HAP-1 (cell line): ENCODE measurements at regions not wholly inside any gene's neighbourhood (a gene's known extent, or its start where the extent isn't known, plus 50 kb on each side); places are given as distances from the start of the nearest gene placed in this dataset.

Source experiments
- DNase-seq, 2 experiments: peaks; one replicate each; pipeline ENCODE4 v3.0.0-alpha.2; 2016 to 2020; ENCODE audit warnings: low spot score in 2 of 2
- H3K27me3 ChIP-seq: fragments of 250-450 bp; sonication (Bioruptor Pico); 2 replicates; pipeline ENCODE4 v1.5.1; 2020; ENCODE audit warnings: low read depth, mild to moderate bottlenecking, moderate library complexity
- H3K36me3 ChIP-seq: fragments of 250-450 bp; sonication (Bioruptor Pico); replicated peaks from 2 replicates; pipeline ENCODE4 v1.5.1; 2020; ENCODE audit warnings: mild to moderate bottlenecking
- H3K4me1 ChIP-seq: fragments of 250-450 bp; sonication (Bioruptor Pico); 2 replicates; pipeline ENCODE4 v1.5.1; 2020; ENCODE audit warnings: mild to moderate bottlenecking
- H3K4me3 ChIP-seq: fragments of 250-450 bp; sonication (Bioruptor Pico); 2 replicates; pipeline ENCODE4 v1.5.1; 2020; ENCODE audit warnings: mild to moderate bottlenecking, moderate library complexity
- H3K9me3 ChIP-seq: fragments of 250-450 bp; sonication (Bioruptor Pico); 2 replicates; pipeline ENCODE4 v1.5.1; 2020; ENCODE audit warnings: mild to moderate bottlenecking, moderate library complexity
- in situ Hi-C: fragments of 300-500 bp; cut with MboI; formaldehyde crosslinking; loops from 3 replicates; pipeline ENCODE4 v1.14.3; 2020; ENCODE audit warnings: low sequenced_read_pairs, inconsistent platforms, mixed read lengths

DNA sequence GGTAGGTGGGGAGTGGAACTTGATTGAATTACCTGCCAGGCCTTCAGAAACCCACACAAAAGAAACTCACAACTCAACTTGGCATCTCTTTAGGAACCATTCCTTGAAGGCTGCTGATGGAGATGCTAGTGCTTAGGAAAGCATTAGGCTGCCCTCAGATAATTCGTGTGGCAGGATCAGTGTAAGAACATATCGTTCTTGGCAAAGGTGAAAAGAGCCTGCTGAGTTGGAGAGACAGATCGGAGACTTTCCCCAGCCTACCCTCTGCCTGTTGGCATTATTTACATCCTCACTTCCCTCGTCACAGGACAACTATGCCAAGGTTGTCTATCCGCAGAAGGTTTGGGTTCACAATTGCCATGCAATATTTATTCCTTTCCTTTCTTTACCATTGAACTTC lies 120.0 kb upstream of the HS3ST3A1 start:
- Histone ChIP-seq H3K36me3 (no peaks in the 10 kb centered on the region), H3K27me3 (no peaks in the 10 kb centered on the region)
- in situ Hi-C loops = no loop called here

DNA sequence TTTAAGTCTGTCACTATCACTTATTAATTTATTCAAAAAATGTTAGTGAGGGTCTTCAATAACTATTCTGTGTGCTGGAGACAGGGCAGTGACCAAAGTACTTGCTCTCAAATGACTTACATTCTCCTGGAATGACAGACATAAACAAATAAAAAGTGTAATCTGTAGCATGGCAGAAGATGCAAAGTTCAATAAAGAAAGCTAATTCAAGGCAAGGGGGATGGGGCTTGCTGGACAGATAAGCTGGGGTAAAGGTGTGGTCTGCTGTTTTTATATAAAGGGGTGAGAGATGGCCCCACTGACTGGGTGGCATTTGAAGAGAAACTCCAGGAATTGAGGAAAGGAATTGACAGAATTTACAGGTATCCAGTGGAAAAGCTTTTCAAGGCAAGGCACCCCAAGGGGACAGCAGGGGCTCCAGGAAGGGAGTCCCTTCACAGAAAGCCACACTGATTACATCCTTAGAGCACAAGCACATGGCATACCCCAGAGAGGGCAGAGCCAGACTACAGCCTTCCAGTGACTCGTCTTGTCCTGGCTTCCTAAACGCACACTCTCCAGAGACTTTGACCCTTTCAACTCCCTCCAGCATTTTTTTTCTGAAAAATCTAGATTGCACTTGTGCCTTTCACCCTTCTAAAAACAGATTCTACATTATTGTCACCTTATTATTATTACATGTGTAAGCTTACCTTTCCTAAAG lies 123.7 kb upstream of the HS3ST3A1 start:
- H3K36me3 ChIP-seq = no peaks in the 10 kb centered on the region
- H3K4me1 ChIP-seq = no peaks in the 10 kb centered on the region
- H3K9me3 ChIP-seq = peaks cover 2% of the 10 kb centered on the region; the same call in 1 of the 2 replicates
- in situ Hi-C loops = no loop called here
- no peak overlapping the region for H3K4me3 ChIP-seq
- DNase-seq = no peak
- H3K27me3 ChIP-seq = no peaks in the 10 kb centered on the region

More for the DNA sequence above, 120.0 kb upstream of the HS3ST3A1 start:
- Histone ChIP-seq H3K9me3 (no peaks in the 10 kb centered on the region), H3K4me3 (no peak overlapping the region), H3K4me1 (no peaks in the 10 kb centered on the region)
- DNase-seq = no peak

DNA sequence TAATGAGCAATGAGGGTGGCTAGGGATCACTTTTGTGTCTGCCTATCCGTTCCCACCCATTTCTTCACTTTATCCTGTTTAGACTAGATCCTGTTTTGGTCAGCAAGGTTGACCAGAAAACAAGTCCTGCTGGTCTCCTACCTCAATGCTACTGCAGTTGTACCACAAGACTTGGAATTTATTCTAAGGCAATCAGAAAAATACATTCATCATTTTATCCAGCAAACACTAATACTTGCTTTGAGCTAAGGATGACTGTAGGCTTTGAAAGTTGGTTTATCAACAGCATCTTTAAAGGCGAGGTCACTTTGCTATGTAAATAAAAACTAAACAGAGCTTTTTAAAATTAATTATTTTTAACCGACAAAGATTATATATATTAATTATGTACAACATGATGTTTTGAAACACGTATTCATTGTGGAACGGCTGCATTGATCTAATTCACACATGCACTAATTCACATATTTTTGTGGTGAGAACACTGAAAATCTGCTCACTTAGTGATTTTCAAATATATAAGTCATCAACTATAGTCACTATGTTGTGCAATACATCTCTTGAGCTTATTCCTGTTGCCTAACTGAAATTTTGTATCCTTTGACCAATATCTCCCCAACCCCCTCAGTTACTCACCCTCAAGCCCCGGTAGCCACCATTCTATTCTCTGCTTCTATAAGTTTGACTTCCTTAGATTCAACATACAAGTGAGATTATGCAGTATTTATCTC lies 125.9 kb upstream of the HS3ST3A1 start:
- Histone ChIP-seq H3K4me1 (no peaks in the 10 kb centered on the region), H3K27me3 (no peaks in the 10 kb centered on the region), H3K4me3 (no peak overlapping the region), H3K36me3 (no peaks in the 10 kb centered on the region), H3K9me3 (peaks cover 2% of the 10 kb centered on the region; the same call in 1 of the 2 replicates)
- in situ Hi-C loops = no loop called here
- no peak for DNase-seq

DNA sequence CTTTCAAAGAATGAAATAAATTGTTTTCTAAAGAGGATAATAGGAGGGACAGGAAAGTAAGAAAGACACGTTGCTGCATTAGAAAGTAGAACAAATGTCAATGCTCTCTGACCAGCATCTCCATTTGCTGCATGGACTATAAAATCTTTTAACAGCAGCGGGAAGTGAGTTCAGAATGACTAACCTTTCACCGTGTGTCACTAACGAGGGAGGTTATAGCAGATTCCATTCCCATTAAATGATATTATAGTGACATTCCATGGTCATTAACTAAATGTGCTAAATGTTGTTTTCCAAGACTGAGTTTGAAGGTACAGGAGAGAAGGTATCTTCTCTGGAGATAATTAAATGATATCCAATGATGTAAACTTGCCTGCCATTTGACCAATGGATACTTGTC lies 127.1 kb upstream of the HS3ST3A1 start:
- Histone ChIP-seq H3K4me1 (no peaks in the 10 kb centered on the region), H3K36me3 (no peaks in the 10 kb centered on the region), H3K4me3 (no peak overlapping the region), H3K27me3 (no peaks in the 10 kb centered on the region), H3K9me3 (peaks cover 2% of the 10 kb centered on the region; the same call in 1 of the 2 replicates)
- DNase-seq = no peak
- in situ Hi-C loops = no loop called here

DNA sequence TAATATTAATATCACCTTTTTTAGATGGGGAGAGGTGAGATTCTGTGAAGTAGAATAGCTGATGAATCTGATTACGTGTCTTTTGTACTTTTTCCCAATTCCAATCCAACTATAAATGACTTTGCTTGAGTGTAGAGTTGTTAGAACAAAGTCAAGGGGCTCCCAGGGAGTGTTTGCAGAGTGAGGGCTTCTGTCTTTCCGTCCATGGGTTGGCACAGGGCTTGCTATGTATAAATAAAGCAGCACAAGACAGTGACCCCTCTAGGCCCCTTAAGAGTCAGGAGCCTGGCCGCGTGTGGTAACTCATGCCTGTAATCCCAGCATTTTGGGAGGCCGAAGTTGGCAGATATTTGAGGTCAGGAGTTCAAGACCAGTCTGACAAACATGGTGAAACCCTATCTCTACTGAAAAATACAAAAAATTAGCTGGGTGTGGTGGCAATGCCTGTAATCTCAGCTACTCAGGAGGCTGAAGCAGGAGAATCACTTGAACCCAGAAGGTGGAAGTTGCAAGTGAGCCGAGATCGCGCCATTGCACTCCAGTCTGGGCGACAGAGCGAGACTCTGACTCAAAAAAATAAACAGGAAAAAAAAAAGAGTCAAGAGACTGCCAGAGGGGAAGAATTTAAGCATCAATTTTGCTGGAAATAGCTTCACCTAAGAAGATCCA lies 127.9 kb upstream of the HS3ST3A1 start:
- Histone ChIP-seq H3K9me3 (peaks cover 2% of the 10 kb centered on the region; the same call in 1 of the 2 replicates), H3K4me1 (no peaks in the 10 kb centered on the region), H3K27me3 (no peaks in the 10 kb centered on the region)

DNA sequence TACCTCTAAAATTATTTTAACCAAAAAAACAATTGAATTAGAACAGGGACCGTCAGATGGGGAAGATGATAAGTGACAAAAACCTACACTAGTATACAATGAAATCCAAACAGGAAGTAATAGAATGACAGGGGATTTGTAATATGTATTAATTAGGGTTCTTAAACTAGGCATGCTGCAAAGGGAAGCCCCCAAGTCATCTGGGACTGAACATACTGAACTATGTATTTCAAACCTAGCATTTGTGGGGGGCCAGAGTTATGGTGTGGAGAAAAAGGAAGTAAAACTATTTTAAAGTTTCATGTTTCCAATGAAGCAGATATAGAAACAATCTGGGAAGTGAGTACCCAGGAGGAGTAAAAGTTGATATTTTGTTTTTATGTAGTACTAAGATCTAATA lies 133.2 kb upstream of the HS3ST3A1 start:
- Histone ChIP-seq H3K4me1 (no peaks in the 10 kb centered on the region), H3K9me3 (no peaks in the 10 kb centered on the region)
- DNase-seq = no peak

More for the DNA sequence above, 127.9 kb upstream of the HS3ST3A1 start:
- no peak overlapping the region for H3K4me3 ChIP-seq
- in situ Hi-C loops = no loop called here
- no peaks in the 10 kb centered on the region for H3K36me3 ChIP-seq
- DNase-seq = no peak

DNA sequence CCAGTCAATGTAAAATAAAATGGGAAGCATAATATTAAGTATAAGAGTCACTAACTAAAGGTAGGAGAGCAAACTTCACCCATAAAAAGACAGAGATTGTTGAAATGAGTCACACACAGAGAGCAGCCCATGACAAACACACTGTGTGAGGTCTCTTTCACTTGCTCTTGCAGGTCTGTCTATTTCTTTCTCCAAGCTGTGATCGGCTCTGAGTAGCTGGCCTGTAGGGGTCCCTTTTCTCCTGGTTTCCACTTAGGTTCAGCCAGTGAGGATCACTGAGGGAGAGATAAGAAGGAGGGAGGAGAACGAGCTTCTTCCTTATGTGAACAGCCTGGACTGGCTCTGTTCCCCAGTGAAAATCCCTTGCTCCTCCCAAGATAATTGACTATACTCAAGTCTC lies 133.7 kb upstream of the HS3ST3A1 start:
- in situ Hi-C loops = no loop called here
- DNase-seq = no peak
- H3K4me3 ChIP-seq = no peak overlapping the region
- no peaks in the 10 kb centered on the region for H3K36me3 ChIP-seq
- no peaks in the 10 kb centered on the region for H3K27me3 ChIP-seq
- H3K9me3 ChIP-seq = no peaks in the 10 kb centered on the region
- H3K4me1 ChIP-seq = no peaks in the 10 kb centered on the region

More for the DNA sequence above, 133.2 kb upstream of the HS3ST3A1 start:
- Histone ChIP-seq H3K4me3 (no peak overlapping the region), H3K27me3 (no peaks in the 10 kb centered on the region), H3K36me3 (no peaks in the 10 kb centered on the region)
- in situ Hi-C loops = no loop called here

DNA sequence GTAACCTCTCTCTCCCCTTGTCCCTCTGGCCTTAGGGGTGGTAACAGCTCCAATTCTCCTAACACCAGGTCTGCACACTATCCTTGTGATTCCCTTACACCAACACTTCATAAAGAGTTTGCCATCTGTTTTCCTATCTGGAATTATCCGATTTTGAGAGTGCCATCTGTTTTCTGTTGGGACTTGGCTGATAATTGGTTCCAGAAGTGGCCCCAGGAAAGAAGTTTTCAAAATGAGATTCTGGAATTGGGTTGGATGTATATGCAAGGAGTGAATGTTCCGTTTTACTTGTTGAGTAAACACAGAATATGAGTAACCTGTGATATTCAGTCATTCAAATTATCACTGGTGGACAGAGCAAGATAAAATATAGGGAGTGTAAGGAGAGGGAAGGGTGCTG lies 134.1 kb upstream of the HS3ST3A1 start:
- DNase-seq = no peak
- Histone ChIP-seq H3K36me3 (no peaks in the 10 kb centered on the region), H3K9me3 (no peaks in the 10 kb centered on the region), H3K27me3 (no peaks in the 10 kb centered on the region), H3K4me1 (no peaks in the 10 kb centered on the region), H3K4me3 (no peak overlapping the region)
- in situ Hi-C loops = no loop called here

DNA sequence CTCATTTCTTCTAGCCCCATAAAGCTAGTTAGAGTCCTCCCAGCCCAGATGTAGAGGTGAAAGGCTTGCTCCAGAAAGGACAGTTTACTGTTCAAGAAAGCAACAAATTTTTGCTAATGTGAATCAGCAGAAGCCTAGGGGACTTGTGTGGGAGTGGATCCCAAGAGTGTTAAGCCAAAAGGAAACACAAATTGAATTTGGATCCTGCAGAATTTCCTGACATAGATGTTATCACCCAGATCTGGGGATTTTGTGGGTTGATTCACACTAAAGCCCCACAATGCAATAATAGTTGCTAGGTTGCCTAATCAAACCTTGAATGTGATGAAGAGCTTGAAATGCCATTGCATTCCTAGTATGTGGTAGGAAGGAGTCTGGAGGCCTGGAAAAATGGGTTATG lies 135.2 kb upstream of the HS3ST3A1 start:
- Histone ChIP-seq H3K9me3 (no peaks in the 10 kb centered on the region), H3K27me3 (no peaks in the 10 kb centered on the region), H3K4me3 (no peak overlapping the region), H3K36me3 (no peaks in the 10 kb centered on the region), H3K4me1 (no peaks in the 10 kb centered on the region)
- no peak for DNase-seq
- in situ Hi-C loops = no loop called here

DNA sequence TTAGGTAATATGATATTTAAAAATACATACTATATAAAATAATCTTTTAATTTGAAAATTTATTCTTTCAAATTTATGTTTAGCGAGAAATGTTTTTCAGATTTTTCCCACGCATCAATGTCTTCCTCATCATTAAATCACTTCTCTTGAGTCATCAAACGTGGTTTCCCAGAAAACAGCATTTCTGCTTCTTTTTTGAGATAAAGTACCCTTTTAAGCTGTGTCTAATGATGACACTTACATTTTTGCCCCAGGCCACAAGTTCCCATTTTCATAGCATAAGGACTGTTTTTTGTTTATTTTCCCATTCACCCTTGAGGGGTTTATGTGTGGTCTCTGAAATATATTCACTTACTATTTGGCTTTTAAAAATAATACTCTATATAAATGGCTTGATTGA lies 139.0 kb upstream of the HS3ST3A1 start:
- in situ Hi-C loops = no loop called here
- no peaks in the 10 kb centered on the region for H3K9me3 ChIP-seq
- no peaks in the 10 kb centered on the region for H3K27me3 ChIP-seq
- H3K4me1 ChIP-seq = no peaks in the 10 kb centered on the region
- no peak for DNase-seq
- no peaks in the 10 kb centered on the region for H3K36me3 ChIP-seq
- H3K4me3 ChIP-seq = no peak overlapping the region

DNA sequence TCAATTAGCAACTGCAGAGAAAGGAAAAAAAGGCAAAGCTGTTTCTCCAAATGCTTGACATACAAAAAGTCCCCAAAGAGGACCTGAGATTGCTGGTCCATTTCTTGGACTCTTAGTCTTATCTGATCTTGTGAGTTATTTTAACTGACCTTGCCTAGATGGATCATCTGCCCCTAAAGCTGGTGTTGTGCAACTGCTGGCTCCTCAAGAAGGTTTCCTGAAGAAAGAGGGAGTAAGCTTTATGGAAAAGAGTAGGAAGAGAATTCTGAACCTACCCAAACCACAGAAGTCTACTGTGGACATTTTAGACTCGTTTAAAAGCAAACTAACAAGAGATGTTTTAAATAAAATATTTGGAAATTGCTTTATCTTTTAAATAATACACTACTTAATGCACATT lies 140.0 kb upstream of the HS3ST3A1 start:
- Histone ChIP-seq H3K4me1 (no peaks in the 10 kb centered on the region), H3K36me3 (no peaks in the 10 kb centered on the region), H3K27me3 (no peaks in the 10 kb centered on the region), H3K4me3 (no peak overlapping the region), H3K9me3 (no peaks in the 10 kb centered on the region)
- no peak for DNase-seq
- in situ Hi-C loops = no loop called here

DNA sequence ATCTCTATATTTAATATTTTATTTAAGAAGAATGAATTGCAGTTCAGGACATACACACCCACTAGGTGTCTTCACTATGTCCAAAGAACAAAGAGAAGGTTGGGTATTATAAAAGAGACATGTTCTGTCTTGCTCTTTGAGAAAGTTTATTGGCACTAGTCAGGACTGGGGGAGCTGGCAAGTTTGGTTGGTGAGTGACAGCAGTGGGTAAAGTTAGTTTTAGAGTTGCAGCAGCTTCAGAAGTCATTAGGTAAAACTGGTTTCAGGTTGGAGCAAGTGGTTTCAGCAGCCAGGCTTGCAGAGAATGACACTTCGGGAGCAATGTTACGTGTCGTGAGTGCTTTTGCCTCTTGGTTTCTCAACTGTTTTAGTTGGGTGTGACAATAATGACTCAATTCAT lies 142.2 kb upstream of the HS3ST3A1 start:
- DNase-seq = no peak
- H3K27me3 ChIP-seq = no peaks in the 10 kb centered on the region
- no peaks in the 10 kb centered on the region for H3K9me3 ChIP-seq
- in situ Hi-C loops = no loop called here
- H3K4me3 ChIP-seq = no peak overlapping the region
- no peaks in the 10 kb centered on the region for H3K36me3 ChIP-seq
- H3K4me1 ChIP-seq = no peaks in the 10 kb centered on the region

DNA sequence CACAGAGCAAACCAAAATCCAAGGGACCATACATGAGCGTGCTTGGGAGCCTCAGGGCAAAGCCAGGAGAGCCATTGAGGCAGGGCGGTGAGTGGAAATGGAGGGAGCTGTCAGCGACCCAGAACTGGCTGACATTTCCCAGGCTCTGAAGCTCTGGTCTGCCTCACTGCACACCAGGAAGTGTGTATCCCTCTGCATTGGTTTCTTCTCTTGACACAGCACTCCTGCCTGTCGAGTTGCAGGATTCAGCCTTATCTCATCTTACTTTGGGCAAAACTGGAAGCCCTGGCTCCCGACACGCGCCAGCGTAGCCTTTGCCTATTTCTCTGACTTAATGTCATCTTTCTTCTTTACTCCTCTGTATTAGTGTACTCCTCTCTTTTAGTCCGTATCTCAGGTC lies 144.7 kb upstream of the HS3ST3A1 start:
- H3K4me3 ChIP-seq = no peak overlapping the region
- in situ Hi-C loops = no loop called here
- DNase-seq = no peak
- H3K4me1 ChIP-seq = no peaks in the 10 kb centered on the region
- H3K27me3 ChIP-seq = no peaks in the 10 kb centered on the region
- no peaks in the 10 kb centered on the region for H3K9me3 ChIP-seq
- H3K36me3 ChIP-seq = no peaks in the 10 kb centered on the region
